Activated naive CD4-positive, alpha-beta T cell treated with anti-CD3 and anti-CD28 coated beads, Interleukin-2, amount 10 ng/mL, durations not matched to agents 7 days and 5 days (primary cell): ENCODE measurements at regions not wholly inside any gene's neighbourhood (a gene's known extent, or its start where the extent isn't known, plus 50 kb on each side); places are given as distances from the start of the nearest gene placed in this dataset.
"Not testable (repeated sequence)": the region's sequence is repeated elsewhere in the genome, so short reads cannot be mapped to it uniquely, and the experiment has no call there.

Experiments used
- CTCF ChIA-PET: fragments of 350-600 bp; sonication (Branson Sonifier 250); formaldehyde crosslinking; loops from one replicate; lab custom pipeline; 2021; ENCODE audit warnings: antibody characterized with exemption; lab: Charles Lee
- DNase-seq: peaks from one replicate; pipeline ENCODE4 v3.0.0-alpha.2; 2020
- H3K27ac Mint-ChIP-seq: one replicate; pipeline ENCODE4 v1.8.0; 2021; ENCODE audit warnings: mild to moderate bottlenecking, moderate library complexity, mixed read lengths
- H3K27me3 Mint-ChIP-seq: one replicate; pipeline ENCODE4 v1.8.0; 2021; ENCODE audit warnings: mild to moderate bottlenecking, mixed read lengths
- H3K36me3 Mint-ChIP-seq: one replicate; pipeline ENCODE4 v1.8.0; 2021; ENCODE audit warnings: mixed read lengths
- H3K4me1 Mint-ChIP-seq: one replicate; pipeline ENCODE4 v1.8.0; 2021; ENCODE audit warnings: mixed read lengths
- H3K4me3 Mint-ChIP-seq: one replicate; pipeline ENCODE4 v1.8.0; 2021; ENCODE audit warnings: mild to moderate bottlenecking, moderate library complexity, mixed read lengths
- H3K9me3 Mint-ChIP-seq: one replicate; pipeline ENCODE4 v1.8.0; 2021; ENCODE audit warnings: mixed read lengths

DNA sequence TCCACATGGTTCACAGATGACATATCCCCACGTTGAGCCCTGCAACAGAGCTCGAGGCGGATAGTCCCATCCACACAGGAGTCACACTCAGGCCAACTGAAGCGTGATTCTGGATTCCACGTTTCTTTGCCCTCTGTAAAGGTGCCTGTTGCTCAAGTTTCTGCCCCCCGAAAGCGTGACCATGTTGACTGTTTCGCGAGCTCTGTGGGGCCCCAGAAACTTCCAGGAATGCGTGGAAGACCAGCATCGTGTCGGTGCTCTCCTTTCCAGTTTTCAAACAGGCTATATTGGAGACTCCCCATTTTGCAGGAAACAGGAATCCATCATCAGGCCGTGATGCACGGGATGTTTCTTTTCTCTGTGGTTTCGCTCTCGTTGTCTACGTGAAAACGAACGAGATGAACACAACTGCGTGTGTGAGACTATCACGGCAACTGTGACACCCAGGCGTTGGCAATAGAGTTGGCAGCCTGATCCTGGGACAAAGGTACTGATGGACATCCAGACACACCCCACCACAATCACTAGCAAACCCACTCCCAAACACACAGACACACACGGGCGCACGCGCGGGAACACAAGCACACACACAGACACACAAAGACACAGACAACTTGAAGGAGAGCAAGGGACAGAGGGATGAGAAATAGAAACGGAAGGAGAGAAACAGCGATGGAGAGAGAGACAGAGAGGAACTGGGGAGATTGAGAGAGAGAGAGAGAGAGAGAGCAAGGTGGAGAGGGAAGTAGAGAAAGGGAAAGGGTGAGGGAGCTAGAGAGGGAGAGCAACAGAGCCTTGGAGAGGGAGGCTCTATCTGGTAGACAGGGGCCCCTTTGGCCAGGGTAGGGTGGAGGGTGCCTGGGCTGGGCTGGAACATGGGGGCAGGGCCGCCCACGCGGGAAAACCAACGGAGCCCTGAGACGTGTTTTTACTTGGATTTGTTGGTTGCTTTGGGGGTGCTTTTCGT lies 1609.3 kb downstream of the SPATA31A7 start:
- CTCF ChIA-PET, result interaction anchor here (1.7 kb wide), 1 partner anchor 1018 kb away, joined by 8 read pairs; no protein-coding TSS in a partner anchor
- not testable (repeated sequence) for H3K9me3 Mint-ChIP-seq
- DNase-seq, result peak; percentile 52
- Mint-ChIP-seq H3K4me1 (peaks cover 37% of the 10 kb centered on the region), H3K36me3 (peaks cover 18% of the 10 kb centered on the region), H3K27ac (peak overlapping the region; percentile 29), H3K27me3 (peaks cover 50% of the 10 kb centered on the region), H3K4me3 (peak overlapping the region; percentile 62)

DNA sequence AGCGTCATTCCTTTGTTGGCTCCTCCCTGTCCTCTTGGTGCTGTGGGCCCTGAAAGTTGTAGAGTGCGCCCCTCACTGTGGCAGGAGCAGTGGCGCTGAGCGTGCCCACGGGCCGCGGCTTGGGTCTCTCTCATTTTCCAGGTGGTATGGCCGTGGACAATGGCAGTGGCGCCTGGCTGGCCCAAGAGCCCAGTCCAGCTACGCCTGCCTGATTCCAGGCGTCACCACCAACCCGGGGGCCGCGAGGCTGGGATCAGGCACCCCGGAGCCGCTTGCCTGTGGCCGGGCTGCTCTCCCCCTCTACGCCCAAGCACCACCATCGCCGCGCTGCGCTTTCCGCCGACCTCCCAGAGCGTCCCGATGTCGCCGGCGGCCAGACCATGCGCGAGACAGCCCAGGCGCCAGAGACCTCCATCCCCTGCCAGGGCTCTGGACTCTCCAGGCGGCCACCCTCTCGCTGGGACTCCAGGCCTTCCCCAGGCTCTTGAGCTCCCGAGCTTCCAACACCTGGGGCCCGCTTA lies 1610.1 kb downstream of the SPATA31A7 start:
- H3K27me3 Mint-ChIP-seq, result peaks cover 57% of the 10 kb centered on the region
- H3K36me3 Mint-ChIP-seq, result peaks cover 18% of the 10 kb centered on the region
- H3K4me3 Mint-ChIP-seq, result peak overlapping the region; percentile 62
- not testable (repeated sequence) for H3K9me3 Mint-ChIP-seq
- CTCF ChIA-PET, result interaction anchor here (1.7 kb wide), 1 partner anchor 1017 kb away, joined by 8 read pairs; no protein-coding TSS in a partner anchor
- peak overlapping the region; percentile 29 for H3K27ac Mint-ChIP-seq
- peak; percentile 36 for DNase-seq
- peaks cover 37% of the 10 kb centered on the region for H3K4me1 Mint-ChIP-seq

DNA sequence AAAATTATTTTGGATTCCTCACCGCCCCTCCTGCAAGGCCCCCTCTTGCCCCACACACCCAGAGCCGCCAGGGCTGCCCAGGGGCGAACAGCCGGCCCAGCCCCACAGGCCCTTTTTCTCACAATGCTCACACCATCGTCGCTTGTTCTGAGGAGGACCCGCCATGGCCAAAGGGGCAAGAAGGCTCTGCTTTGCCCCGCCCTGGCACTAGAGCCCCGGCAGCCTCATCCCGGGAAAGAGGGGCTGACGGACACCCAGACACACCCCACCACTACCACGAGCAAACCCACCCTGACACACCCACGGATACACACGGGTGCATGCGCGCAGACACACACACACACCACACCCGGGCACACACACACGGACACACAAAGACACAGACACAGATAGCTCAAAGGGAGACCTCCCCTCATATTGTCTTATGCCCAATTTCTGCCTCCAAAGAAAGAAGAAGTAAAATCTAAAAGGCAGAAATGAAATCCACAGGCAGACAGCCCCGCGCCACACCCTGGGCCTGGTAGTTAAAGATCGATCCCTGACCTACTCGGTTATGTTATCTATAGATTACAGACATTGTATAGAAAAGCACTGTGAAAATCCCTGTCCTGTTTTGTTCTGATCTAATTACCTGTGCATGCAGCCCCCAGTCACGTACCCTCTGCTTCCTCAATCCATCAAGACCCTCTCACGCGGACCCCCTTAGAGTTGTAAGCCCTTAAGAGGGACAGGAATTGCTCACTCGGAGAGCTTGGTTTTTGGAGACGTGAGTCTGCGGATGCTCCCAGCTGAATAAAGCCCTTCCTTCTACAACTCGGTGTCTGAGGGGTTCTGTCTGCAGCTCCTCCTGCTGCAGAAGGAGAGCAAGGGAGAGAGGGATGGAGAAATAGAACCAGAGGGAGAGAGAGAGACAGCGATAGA lies 1610.9 kb downstream of the SPATA31A7 start:
- DNase-seq, H3K9me3 Mint-ChIP-seq, H3K27ac Mint-ChIP-seq, CTCF ChIA-PET: not testable (repeated sequence)
- H3K4me3 Mint-ChIP-seq, result peak overlapping the region; percentile 68
- peaks cover 18% of the 10 kb centered on the region for H3K36me3 Mint-ChIP-seq
- H3K27me3 Mint-ChIP-seq, result peaks cover 65% of the 10 kb centered on the region
- H3K4me1 Mint-ChIP-seq, result peaks cover 37% of the 10 kb centered on the region

DNA sequence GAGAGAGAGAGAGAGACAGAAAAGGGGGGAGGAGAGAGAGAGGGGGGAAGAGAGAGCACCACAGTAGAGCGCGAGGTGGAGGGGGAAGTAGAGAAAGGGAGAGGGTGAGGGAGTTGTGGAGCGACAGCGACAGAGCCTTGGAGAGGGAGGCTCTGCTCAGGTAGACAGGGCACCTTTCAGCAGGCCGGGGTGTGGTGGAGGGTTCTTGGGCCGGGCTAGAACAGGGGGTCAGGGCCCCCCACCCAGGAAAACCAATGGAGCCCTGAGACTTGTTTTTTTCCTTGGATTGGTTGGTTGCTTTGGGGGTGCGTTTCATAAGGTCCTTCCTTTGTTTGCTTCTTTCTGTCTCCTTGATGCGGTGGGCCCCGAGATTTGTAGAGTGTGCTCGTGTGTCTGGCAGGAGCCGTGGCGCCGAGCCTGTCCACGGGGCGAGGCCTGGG lies 1611.6 kb downstream of the SPATA31A7 start:
- CTCF ChIA-PET, DNase-seq, H3K9me3 Mint-ChIP-seq, H3K27ac Mint-ChIP-seq: not testable (repeated sequence)
- H3K4me1 Mint-ChIP-seq, result peaks cover 37% of the 10 kb centered on the region
- peaks cover 18% of the 10 kb centered on the region for H3K36me3 Mint-ChIP-seq
- peaks cover 65% of the 10 kb centered on the region for H3K27me3 Mint-ChIP-seq
- peak overlapping the region; percentile 68 for H3K4me3 Mint-ChIP-seq

DNA sequence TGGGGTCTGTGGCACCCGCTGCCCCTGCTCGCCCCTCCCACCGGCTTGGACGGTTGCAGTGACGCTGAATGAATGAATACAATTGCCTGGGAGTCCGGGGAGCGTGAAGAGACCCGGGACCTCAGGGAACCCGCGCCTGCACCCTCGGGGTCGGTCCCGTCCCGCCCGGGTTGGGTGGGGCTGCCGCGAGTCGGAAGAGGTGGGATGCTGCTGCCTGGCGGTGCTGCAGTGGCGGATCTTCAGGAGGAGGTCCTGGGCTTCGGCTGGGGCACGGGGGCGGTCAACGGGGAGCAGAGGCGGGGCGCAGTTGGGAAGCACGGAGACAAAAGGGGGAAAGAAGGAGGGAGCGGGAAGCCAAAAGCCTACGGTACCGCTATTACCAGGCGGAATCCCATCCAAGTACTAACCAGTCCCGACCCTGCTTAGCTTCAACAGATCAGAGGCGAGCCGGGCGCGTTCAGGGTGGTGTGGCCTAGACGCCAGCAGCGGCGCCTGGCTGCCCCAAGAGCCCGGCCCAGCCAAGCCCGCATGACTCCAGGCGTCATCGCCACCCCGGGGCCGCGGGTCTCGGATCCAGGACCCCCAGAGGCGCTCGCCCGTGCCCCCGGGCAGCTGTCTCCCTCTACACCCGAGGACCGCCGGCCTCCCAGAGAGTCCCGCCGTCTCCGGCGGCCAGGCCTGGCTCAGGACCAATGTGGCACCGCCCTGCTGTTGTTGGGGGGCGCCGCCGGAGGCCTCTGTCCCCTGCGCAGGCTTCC lies 1612.3 kb downstream of the SPATA31A7 start:
- Mint-ChIP-seq H3K36me3 (peaks cover 18% of the 10 kb centered on the region), H3K4me3 (peak overlapping the region; percentile 68), H3K27me3 (peaks cover 65% of the 10 kb centered on the region), H3K4me1 (peaks cover 37% of the 10 kb centered on the region)
- CTCF ChIA-PET, H3K27ac Mint-ChIP-seq, H3K9me3 Mint-ChIP-seq: not testable (repeated sequence)
- peak; percentile 70 for DNase-seq

- Mint-ChIP-seq H3K36me3 (peaks cover 18% of the 10 kb centered on the region), H3K4me1 (peaks cover 37% of the 10 kb centered on the region)
- CTCF ChIA-PET, result not testable (repeated sequence)
These were observed 1612.9 kb downstream of the SPATA31A7 start for GRCh38 chr9:62802719-62803079.

GRCh38 chr9:62803099-62803498 lies 1613.3 kb downstream of the SPATA31A7 start:
- H3K4me1 Mint-ChIP-seq, result peaks cover 38% of the 10 kb centered on the region
- H3K9me3 Mint-ChIP-seq, CTCF ChIA-PET, H3K27ac Mint-ChIP-seq, DNase-seq: not testable (repeated sequence)
- H3K36me3 Mint-ChIP-seq, result peaks cover 18% of the 10 kb centered on the region
- peaks cover 68% of the 10 kb centered on the region for H3K27me3 Mint-ChIP-seq
- peak overlapping the region; percentile 68 for H3K4me3 Mint-ChIP-seq

More at GRCh38 chr9:62802719-62803079, 1612.9 kb downstream of the SPATA31A7 start:
- not testable (repeated sequence) for H3K9me3 Mint-ChIP-seq, H3K27ac Mint-ChIP-seq, DNase-seq
- peak overlapping the region; percentile 68 for H3K4me3 Mint-ChIP-seq
- peaks cover 65% of the 10 kb centered on the region for H3K27me3 Mint-ChIP-seq

DNA sequence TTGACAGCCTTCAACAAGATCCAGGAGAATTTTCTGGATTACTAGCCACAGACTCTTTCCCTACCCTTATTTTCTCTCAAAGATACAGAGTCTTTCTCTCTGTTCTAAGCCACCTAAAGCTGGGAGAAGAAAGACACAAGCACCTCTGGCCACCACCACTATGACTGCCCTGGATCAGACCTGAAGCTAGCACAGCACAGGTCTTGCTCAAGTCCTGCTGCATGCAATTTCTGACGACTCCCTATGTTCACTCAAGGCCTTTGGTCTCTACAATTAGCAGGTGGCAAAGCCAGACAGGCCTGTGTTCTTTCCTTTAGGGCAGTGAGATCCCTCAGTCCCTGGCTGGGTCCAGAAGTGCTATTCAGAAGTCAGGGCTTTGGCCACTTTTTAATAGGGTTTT lies 1614.5 kb downstream of the SPATA31A7 start:
- H3K4me3 Mint-ChIP-seq, H3K27ac Mint-ChIP-seq, H3K9me3 Mint-ChIP-seq, DNase-seq, CTCF ChIA-PET: not testable (repeated sequence)
- Mint-ChIP-seq H3K36me3 (peaks cover 15% of the 10 kb centered on the region), H3K27me3 (peaks cover 63% of the 10 kb centered on the region), H3K4me1 (peaks cover 34% of the 10 kb centered on the region)

DNA sequence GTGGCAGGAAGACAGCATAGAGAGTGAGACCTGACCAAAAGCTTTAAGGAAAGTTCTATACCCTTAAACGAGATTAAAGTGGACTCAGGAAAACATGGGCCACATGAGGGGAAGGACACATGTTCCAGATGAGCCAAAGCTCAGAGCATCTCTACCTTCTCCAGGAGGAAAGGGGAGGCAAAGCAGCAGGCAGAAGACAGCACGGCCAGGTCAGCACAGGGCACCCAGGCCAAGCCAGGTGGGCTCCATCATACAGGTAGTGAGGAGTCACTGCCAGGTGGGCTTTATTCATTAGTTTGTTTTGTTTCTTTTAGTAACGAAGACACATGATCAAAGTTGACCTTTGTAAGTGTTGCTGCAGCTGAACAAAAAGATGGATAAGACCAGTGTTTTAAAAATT lies 1617.6 kb downstream of the SPATA31A7 start:
- H3K4me1 Mint-ChIP-seq, H3K4me3 Mint-ChIP-seq, DNase-seq, H3K27ac Mint-ChIP-seq, H3K36me3 Mint-ChIP-seq, CTCF ChIA-PET, H3K9me3 Mint-ChIP-seq: not testable (repeated sequence)
- H3K27me3 Mint-ChIP-seq, result peaks cover 37% of the 10 kb centered on the region

GRCh38 chr9:62808081-62808480 lies 1618.2 kb downstream of the SPATA31A7 start:
- DNase-seq, H3K27ac Mint-ChIP-seq, H3K36me3 Mint-ChIP-seq, H3K9me3 Mint-ChIP-seq, CTCF ChIA-PET, H3K4me3 Mint-ChIP-seq, H3K4me1 Mint-ChIP-seq: not testable (repeated sequence)
- H3K27me3 Mint-ChIP-seq, result peaks cover 36% of the 10 kb centered on the region

GRCh38 chr9:62810318-62810717 lies 1620.5 kb downstream of the SPATA31A7 start:
- H3K4me1 Mint-ChIP-seq, CTCF ChIA-PET, H3K9me3 Mint-ChIP-seq, DNase-seq, H3K4me3 Mint-ChIP-seq, H3K27ac Mint-ChIP-seq, H3K36me3 Mint-ChIP-seq: not testable (repeated sequence)
- peaks cover 28% of the 10 kb centered on the region for H3K27me3 Mint-ChIP-seq

DNA sequence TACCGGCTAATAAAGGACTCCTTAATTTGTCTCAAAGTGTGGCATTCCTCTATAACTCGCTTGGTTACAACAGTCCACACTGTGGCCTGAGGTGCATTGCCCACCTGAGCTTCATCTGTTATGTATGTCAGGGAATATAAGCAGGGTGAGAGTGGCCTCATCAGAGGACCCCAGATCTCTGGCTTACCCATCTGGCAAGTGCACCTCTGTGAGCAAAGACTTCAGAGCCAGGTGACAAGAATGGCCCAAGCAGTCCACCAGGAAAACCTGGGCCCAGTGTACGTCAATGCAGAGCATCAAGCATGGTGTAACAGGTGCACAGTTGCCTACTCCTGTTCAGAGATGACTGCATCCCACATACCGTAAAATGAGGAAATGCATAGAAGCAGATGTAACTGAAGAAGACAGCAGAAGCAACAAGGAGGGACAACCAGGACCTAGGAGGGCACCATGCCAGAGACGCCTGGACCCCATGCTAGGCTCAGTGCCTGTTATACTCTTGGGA lies 1621.0 kb downstream of the SPATA31A7 start:
- H3K27me3 Mint-ChIP-seq, result peaks cover 27% of the 10 kb centered on the region
- H3K9me3 Mint-ChIP-seq, H3K27ac Mint-ChIP-seq, DNase-seq, H3K4me3 Mint-ChIP-seq, H3K36me3 Mint-ChIP-seq, H3K4me1 Mint-ChIP-seq, CTCF ChIA-PET: not testable (repeated sequence)

GRCh38 chr9:62815436-62815835 lies 1625.6 kb downstream of the SPATA31A7 start:
- DNase-seq, H3K4me3 Mint-ChIP-seq, H3K4me1 Mint-ChIP-seq, CTCF ChIA-PET, H3K36me3 Mint-ChIP-seq, H3K27ac Mint-ChIP-seq, H3K9me3 Mint-ChIP-seq: not testable (repeated sequence)
- H3K27me3 Mint-ChIP-seq, result peaks cover 33% of the 10 kb centered on the region
